ENCODE measurements at regions not wholly inside any gene's neighbourhood (a gene's known extent, or its start where the extent isn't known, plus 50 kb on each side); places are given as distances from the start of the nearest gene placed in this dataset.

DNA sequence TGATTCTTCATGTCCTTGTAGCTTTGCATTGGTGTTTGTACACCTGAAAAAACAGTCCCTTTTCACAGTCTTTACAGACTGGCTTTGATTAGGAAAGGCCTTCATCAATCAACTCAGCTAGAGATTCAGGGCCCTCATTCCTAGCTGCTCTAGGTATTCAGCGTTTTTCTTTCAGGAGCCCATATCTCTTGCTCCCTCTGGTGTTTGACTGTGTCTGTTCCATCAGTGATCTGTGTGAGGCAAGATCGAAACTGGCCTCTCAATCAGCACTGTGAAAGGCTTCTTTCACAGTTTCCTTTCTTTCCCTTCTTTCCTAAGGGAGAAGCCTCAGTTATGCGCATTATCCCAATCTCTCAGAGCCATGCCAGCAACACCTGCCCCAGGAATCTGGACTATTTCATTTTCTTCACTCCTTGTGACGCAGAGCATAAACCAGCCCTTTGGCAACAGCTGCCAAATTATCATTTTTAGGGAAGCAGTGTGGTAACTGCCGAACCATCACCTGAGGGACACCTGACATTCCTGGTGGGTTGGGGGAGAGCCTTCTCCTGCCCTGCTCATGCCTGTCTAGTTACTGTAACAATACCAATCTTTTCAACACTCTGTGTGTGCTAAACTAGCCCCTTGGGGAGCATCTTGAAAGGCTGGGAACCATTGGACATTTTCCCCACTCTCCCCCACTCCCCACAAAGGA is 75.7 kb upstream of the CCDC71L start:
- TF ChIP-seq JUN (CRISPR knock-in tag; IDR thresholded peaks at IDR 0.05) (no peak), NR1H2 (CRISPR knock-in tag; IDR thresholded peaks at IDR 0.05) (no peak), ZNF263 (CRISPR knock-in tag; IDR thresholded peaks at IDR 0.05; ENCODE audit: low read depth) (no peak)
- TF ChIP-seq, protein P1, sequence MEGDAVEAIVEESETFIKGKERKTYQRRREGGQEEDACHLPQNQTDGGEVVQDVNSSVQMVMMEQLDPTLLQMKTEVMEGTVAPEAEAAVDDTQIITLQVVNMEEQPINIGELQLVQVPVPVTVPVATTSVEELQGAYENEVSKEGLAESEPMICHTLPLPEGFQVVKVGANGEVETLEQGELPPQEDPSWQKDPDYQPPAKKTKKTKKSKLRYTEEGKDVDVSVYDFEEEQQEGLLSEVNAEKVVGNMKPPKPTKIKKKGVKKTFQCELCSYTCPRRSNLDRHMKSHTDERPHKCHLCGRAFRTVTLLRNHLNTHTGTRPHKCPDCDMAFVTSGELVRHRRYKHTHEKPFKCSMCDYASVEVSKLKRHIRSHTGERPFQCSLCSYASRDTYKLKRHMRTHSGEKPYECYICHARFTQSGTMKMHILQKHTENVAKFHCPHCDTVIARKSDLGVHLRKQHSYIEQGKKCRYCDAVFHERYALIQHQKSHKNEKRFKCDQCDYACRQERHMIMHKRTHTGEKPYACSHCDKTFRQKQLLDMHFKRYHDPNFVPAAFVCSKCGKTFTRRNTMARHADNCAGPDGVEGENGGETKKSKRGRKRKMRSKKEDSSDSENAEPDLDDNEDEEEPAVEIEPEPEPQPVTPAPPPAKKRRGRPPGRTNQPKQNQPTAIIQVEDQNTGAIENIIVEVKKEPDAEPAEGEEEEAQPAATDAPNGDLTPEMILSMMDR (IDR thresholded peaks at IDR 0.05) = peak; percentile 32; the same call in 1 of the 2 replicates
